HCT116 (cell line): ENCODE measurements at regions not wholly inside any gene's neighbourhood (a gene's known extent, or its start where the extent isn't known, plus 50 kb on each side); places are given as distances from the start of the nearest gene placed in this dataset.

Experiments
- ATAC-seq: fragments of 200-7000 bp; cut with Tn5 transposase; 2 replicates; pipeline ENCODE4 v1.9.1; 2020; ENCODE audit warnings: mild to moderate bottlenecking, moderate library complexity
- BruUV-seq: library from RNA; stranded (reverse); fragments of 400-500 nt; replicated peaks from 2 replicates; lab custom pipeline; 2021; lab: Mats Ljungman, UMichigan
- CTCF ChIA-PET: fragments of 300-600 bp; sonication (Branson Sonifier 250); formaldehyde crosslinking; loops from one replicate; lab custom pipeline; 2021; ENCODE audit warnings: antibody characterized with exemption; lab: Charles Lee
- POLR2A ChIA-PET: fragments of 300-600, 350-600 bp; sonication (Branson Sonifier 250); formaldehyde crosslinking; loops from one replicate; lab custom pipeline; 2021; ENCODE audit warnings: antibody characterized with exemption; lab: Charles Lee
- RAD21 ChIA-PET, 2 experiments: fragments of 300-600 bp; sonication (Branson Sonifier 250); formaldehyde crosslinking; loops; one replicate each; lab custom pipeline; 2023; ENCODE audit warnings: low total read pairs in 2 of 2; ENCODE audit not compliant: uncharacterized antibody in 2 of 2, unreplicated experiment in 2 of 2, low non-redundant PET in 1 of 2; lab: Charles Lee
- DNase-seq: peaks from one replicate; pipeline ENCODE4 v3.0.0-alpha.2; 2010; ENCODE audit warnings: low read depth, low spot score
- H2AFZ ChIP-seq: fragments of 200-600 bp; shearing (Covaris generic), sonication (generic); 2 replicates; pipeline ENCODE4 v1.6.1; 2017; ENCODE audit warnings: low read depth, mixed run types, mixed read lengths, antibody characterized with exemption, low read length; ENCODE audit not compliant: poor library complexity, severe bottlenecking
- H3K27ac ChIP-seq: 2 replicates; pipeline ENCODE4 v1.5.1; 2012; ENCODE audit warnings: low read depth, low read length
- H3K27me3 ChIP-seq: fragments of 200-600 bp; sonication (generic); 2 replicates; pipeline ENCODE4 v1.6.1; 2016; ENCODE audit warnings: mixed run types, low read length, mixed read lengths; ENCODE audit not compliant: insufficient read depth
- H3K36me3 ChIP-seq, 2 experiments: fragments of 200-500 bp in 1 of 2; fragments of 200-600 bp in 1 of 2; sonication (Bioruptor generic) in 1 of 2; sonication (generic) in 1 of 2; 2 replicates each; pipeline versions ENCODE4 v1.5.1 to v1.6.1; 2014 to 2016; ENCODE audit warnings: low read length in 2 of 2, inconsistent platforms in 1 of 2, mixed read lengths in 1 of 2, mixed run types in 1 of 2; ENCODE audit not compliant: insufficient read depth in 2 of 2, control insufficient read depth in 1 of 2
- H3K4me1 ChIP-seq, 2 experiments: fragments of 200-600 bp in 1 of 2; sonication (generic) in 1 of 2; 2 replicates each; pipeline versions ENCODE4 v1.5.1 to v1.6.1; 2012 to 2017; ENCODE audit warnings: low read length in 2 of 2, inconsistent platforms in 1 of 2, mild to moderate bottlenecking in 1 of 2, mixed read lengths in 1 of 2, mixed run types in 1 of 2, moderate library complexity in 1 of 2; ENCODE audit not compliant: insufficient read depth in 2 of 2, control insufficient read depth in 1 of 2
- H3K4me2 ChIP-seq: fragments of 200-600 bp; sonication (generic); 2 replicates; pipeline ENCODE4 v1.6.1; 2017; ENCODE audit warnings: mixed run types, low read length, mixed read lengths
- H3K4me3 ChIP-seq, 2 experiments: fragments of 200-600 bp in 1 of 2; sonication (generic) in 1 of 2; replicated peaks in 1 of 2; 2 replicates each; pipeline ENCODE4 v1.5.1; 2011 to 2016; ENCODE audit warnings: low read length in 2 of 2, control low read depth in 1 of 2, low read depth in 1 of 2, mild to moderate bottlenecking in 1 of 2, mixed read lengths in 1 of 2, mixed run types in 1 of 2
- H3K79me2 ChIP-seq: fragments of 200-600 bp; sonication (generic); 2 replicates; pipeline ENCODE4 v1.6.1; 2017; ENCODE audit warnings: mild to moderate bottlenecking, mixed run types, low read length, moderate library complexity, mixed read lengths; ENCODE audit not compliant: insufficient read depth
- H3K9ac ChIP-seq: fragments of 200-600 bp; sonication (generic); 2 replicates; pipeline ENCODE4 v1.6.1; 2016; ENCODE audit warnings: low read length, mixed read lengths
- H3K9me2 ChIP-seq: fragments of 200-600 bp; sonication (generic), shearing (Covaris generic); 2 replicates; pipeline ENCODE4 v1.6.1; 2017; ENCODE audit warnings: mixed run types, mild to moderate bottlenecking, moderate library complexity; ENCODE audit not compliant: insufficient read depth
- H3K9me3 ChIP-seq, 2 experiments: fragments of 200-500 bp in 1 of 2; fragments of 200-600 bp in 1 of 2; sonication (Bioruptor generic) in 1 of 2; sonication (generic) in 1 of 2; 2 replicates each; pipeline ENCODE4 v1.6.1; 2014 to 2017; ENCODE audit warnings: low read length in 2 of 2, mixed read lengths in 2 of 2, inconsistent platforms in 1 of 2, low read depth in 1 of 2, mild to moderate bottlenecking in 1 of 2, mixed run types in 1 of 2, moderate library complexity in 1 of 2; ENCODE audit not compliant: control insufficient read depth in 1 of 2, insufficient read depth in 1 of 2
- H4K20me1 ChIP-seq: fragments of 200-600 bp; sonication (generic), shearing (Covaris generic); 2 replicates; pipeline ENCODE4 v1.6.1; 2017; ENCODE audit warnings: mixed run types, mild to moderate bottlenecking, moderate library complexity; ENCODE audit not compliant: insufficient read depth
- EGR1 ChIP-seq: IDR thresholded peaks from 2 replicates; pipeline ENCODE4 v1.6.1; 2012; ENCODE audit warnings: low read depth
- JUND ChIP-seq: IDR thresholded peaks from 2 replicates; pipeline ENCODE4 v1.6.1; 2012
- SIN3A ChIP-seq: IDR thresholded peaks from 2 replicates; pipeline ENCODE4 v1.6.1; 2012; ENCODE audit warnings: low read depth
- YY1 ChIP-seq: IDR thresholded peaks from 2 replicates; pipeline ENCODE4 v1.6.1; 2011; ENCODE audit warnings: low read length, low read depth, moderate library complexity, mild to moderate bottlenecking; ENCODE audit not compliant: insufficient replicate concordance; ENCODE audit errors: extremely low read depth
- ZFX ChIP-seq: fragments of 450-650 bp; IDR thresholded peaks from 2 replicates; pipeline ENCODE4 v1.6.1; 2017
- ZNF274 ChIP-seq: fragments of 200-500 bp; sonication (Bioruptor generic); IDR thresholded peaks from 2 replicates; pipeline ENCODE4 v1.6.1; 2014; ENCODE audit warnings: mild to moderate bottlenecking, low read depth, low read length, inconsistent platforms
- intact Hi-C: fragments of 100-400 bp; cut with micrococcal nuclease; formaldehyde crosslinking; loops from 2 replicates; pipeline ENCODE4 v1.10.0; 2022
- TF ChIP-seq, protein P1 (sequence below): IDR thresholded peaks from 2 replicates; pipeline ENCODE4 v1.6.1; 2012
- TF ChIP-seq, protein P2 (sequence below), 3 experiments: fragments of 200-600 bp in 1 of 3; sonication (generic) in 1 of 3; IDR thresholded peaks in 2 of 3; conservative IDR thresholded peaks in 1 of 3; 2 replicates each; pipeline ENCODE4 v1.5.1; 2012 to 2017; ENCODE audit warnings: low read depth in 2 of 3, low read length in 2 of 3, antibody characterized with exemption in 1 of 3, borderline replicate concordance in 1 of 3, control low read depth in 1 of 3, mild to moderate bottlenecking in 1 of 3, mixed read lengths in 1 of 3, mixed run types in 1 of 3, moderate library complexity in 1 of 3; ENCODE audit not compliant: insufficient read depth in 1 of 3
- TF ChIP-seq, protein P3 (sequence below): IDR thresholded peaks from 2 replicates; pipeline ENCODE4 v1.6.1; 2011; ENCODE audit warnings: mild to moderate bottlenecking, low read length, moderate library complexity; ENCODE audit not compliant: insufficient replicate concordance; ENCODE audit errors: extremely low read depth

DNA sequence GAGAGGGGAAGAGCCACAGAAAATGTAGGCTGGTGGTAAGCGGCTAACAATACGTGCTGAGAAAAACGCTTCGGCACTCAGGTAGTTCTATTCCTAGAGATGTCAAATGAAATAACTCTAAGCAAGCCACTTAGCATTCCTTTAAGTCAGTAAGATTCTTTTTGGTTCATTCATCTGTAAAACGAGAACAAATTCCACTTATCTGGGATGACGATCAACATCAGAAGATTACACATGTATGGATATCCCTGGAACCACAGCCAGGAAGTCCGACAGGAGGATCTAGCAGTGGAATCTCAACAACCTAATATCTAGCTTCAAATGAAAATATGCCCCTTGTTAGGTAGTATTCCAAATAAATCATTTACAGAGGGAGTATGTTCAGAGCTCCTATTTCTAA is 74.6 kb upstream of the CDKN3 start:
- Histone ChIP-seq H3K27ac (no peak overlapping the region), H3K79me2 (no peaks in the 10 kb centered on the region), H3K4me1 (no peaks in the 10 kb centered on the region), H3K27me3 (no peaks in the 10 kb centered on the region), H3K4me3 (no peak overlapping the region), H4K20me1 (no peaks in the 10 kb centered on the region), H3K9ac (no peak overlapping the region), H3K9me3 (no peaks in the 10 kb centered on the region), H2AFZ (no peak overlapping the region), H3K36me3 (no peaks in the 10 kb centered on the region), H3K4me2 (no peak overlapping the region), H3K9me2 (no peaks in the 10 kb centered on the region)
- CTCF ChIA-PET = no interaction called here
- DNase-seq (no peak), ATAC-seq (no peak)
- intact Hi-C loops = no loop called here
- POLR2A ChIA-PET = no interaction called here
- RAD21 ChIA-PET = no interaction called here
- no TSS peak for BruUV-seq
- TF ChIP-seq EGR1 = no peak
- TF ChIP-seq JUND = no peak
- no peak for TF ChIP-seq ZNF274

DNA sequence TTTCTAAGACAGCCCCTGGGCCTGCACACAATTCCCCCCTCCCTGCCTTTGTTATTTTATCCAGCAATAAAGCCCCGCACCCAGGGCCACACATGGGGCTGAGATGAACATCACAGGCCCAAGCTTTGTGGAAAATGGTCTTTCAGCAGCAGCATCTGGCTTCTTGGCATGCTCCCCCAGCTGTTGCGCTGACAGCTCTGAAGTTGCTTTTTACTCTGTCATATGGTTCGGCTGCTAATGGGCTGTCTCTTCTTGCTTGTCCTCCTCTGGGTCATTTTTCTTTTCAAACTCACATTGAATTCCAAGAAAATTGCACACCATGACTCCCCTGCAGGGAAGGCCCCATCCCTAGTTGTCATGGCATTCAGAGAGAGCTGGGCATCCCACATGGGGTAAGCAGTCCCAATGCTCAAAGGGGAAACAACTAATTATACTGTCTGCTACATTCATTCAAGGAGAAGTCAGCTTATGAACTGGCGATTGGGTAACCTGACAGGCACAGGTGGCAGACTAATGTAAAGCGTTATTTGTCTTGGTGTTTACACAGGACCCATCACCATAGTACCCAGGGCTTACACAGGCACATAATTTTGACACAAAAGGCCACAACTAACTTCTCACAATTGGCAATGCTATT is 74.0 kb upstream of the CDKN3 start:
- no peak overlapping the region for H3K27ac ChIP-seq
- no peaks in the 10 kb centered on the region for H3K4me1 ChIP-seq
- no TSS peak for BruUV-seq
- ATAC-seq (no peak), DNase-seq (no peak)
- no peak overlapping the region for H3K9ac ChIP-seq
- intact Hi-C loops = no loop called here
- H3K79me2 ChIP-seq = no peaks in the 10 kb centered on the region
- ChIA-PET CTCF (no interaction called here), RAD21 (no interaction called here), POLR2A (no interaction called here)
- no peaks in the 10 kb centered on the region for H4K20me1 ChIP-seq
- H2AFZ ChIP-seq = no peak overlapping the region
- no peak for TF ChIP-seq YY1
- TF ChIP-seq, protein P1, sequence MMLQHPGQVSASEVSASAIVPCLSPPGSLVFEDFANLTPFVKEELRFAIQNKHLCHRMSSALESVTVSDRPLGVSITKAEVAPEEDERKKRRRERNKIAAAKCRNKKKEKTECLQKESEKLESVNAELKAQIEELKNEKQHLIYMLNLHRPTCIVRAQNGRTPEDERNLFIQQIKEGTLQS = no peak
- TF ChIP-seq, protein P2, sequence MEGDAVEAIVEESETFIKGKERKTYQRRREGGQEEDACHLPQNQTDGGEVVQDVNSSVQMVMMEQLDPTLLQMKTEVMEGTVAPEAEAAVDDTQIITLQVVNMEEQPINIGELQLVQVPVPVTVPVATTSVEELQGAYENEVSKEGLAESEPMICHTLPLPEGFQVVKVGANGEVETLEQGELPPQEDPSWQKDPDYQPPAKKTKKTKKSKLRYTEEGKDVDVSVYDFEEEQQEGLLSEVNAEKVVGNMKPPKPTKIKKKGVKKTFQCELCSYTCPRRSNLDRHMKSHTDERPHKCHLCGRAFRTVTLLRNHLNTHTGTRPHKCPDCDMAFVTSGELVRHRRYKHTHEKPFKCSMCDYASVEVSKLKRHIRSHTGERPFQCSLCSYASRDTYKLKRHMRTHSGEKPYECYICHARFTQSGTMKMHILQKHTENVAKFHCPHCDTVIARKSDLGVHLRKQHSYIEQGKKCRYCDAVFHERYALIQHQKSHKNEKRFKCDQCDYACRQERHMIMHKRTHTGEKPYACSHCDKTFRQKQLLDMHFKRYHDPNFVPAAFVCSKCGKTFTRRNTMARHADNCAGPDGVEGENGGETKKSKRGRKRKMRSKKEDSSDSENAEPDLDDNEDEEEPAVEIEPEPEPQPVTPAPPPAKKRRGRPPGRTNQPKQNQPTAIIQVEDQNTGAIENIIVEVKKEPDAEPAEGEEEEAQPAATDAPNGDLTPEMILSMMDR (IDR thresholded peaks at IDR 0.05 in 2 of 3, conservative IDR thresholded peaks at IDR 0.05 in 1 of 3; ENCODE audit: borderline replicate concordance in 1 of 3, insufficient read depth in 1 of 3, low read depth in 2 of 3, low read length in 2 of 3) = no peak
- TF ChIP-seq, protein P3, sequence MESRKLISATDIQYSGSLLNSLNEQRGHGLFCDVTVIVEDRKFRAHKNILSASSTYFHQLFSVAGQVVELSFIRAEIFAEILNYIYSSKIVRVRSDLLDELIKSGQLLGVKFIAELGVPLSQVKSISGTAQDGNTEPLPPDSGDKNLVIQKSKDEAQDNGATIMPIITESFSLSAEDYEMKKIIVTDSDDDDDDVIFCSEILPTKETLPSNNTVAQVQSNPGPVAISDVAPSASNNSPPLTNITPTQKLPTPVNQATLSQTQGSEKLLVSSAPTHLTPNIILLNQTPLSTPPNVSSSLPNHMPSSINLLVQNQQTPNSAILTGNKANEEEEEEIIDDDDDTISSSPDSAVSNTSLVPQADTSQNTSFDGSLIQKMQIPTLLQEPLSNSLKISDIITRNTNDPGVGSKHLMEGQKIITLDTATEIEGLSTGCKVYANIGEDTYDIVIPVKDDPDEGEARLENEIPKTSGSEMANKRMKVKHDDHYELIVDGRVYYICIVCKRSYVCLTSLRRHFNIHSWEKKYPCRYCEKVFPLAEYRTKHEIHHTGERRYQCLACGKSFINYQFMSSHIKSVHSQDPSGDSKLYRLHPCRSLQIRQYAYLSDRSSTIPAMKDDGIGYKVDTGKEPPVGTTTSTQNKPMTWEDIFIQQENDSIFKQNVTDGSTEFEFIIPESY = no peak
- TF ChIP-seq SIN3A = no peak
- TF ChIP-seq JUND = no peak
- no peak for TF ChIP-seq ZNF274
- TF ChIP-seq ZFX = no peak
- no peak overlapping the region for H3K4me2 ChIP-seq
- no peaks in the 10 kb centered on the region for H3K9me2 ChIP-seq
- no peaks in the 10 kb centered on the region for H3K36me3 ChIP-seq
- no peak overlapping the region for H3K4me3 ChIP-seq
- H3K9me3 ChIP-seq = no peaks in the 10 kb centered on the region
- H3K27me3 ChIP-seq = no peaks in the 10 kb centered on the region
